ENCODE measurements at regions not wholly inside any gene's neighbourhood (a gene's known extent, or its start where the extent isn't known, plus 50 kb on each side); places are given as distances from the start of the nearest gene placed in this dataset.
"Not testable (repeated sequence)": the region's sequence is repeated elsewhere in the genome, so short reads cannot be mapped to it uniquely, and the experiment has no call there.

GRCh38 chr3:805326-805725 lies 287.5 kb upstream of the CNTN6 start:
- DNase-seq (ENCODE audit: low read depth) = no peak

GRCh38 chr3:806006-806405 lies 286.8 kb upstream of the CNTN6 start:
- no peak for DNase-seq (ENCODE audit: low read depth)

GRCh38 chr3:816605-817004 lies 276.2 kb upstream of the CNTN6 start:
- DNase-seq (ENCODE audit: low read depth) = no peak

- no peak for DNase-seq (ENCODE audit: low read depth)
These were observed 258.1 kb upstream of the CNTN6 start for GRCh38 chr3:834679-835078.

GRCh38 chr3:835096-835495 lies 257.7 kb upstream of the CNTN6 start:
- DNase-seq (ENCODE audit: low read depth) = no peak

GRCh38 chr3:839981-840380 lies 252.8 kb upstream of the CNTN6 start:
- no peak for DNase-seq (ENCODE audit: low read depth)

- DNase-seq (ENCODE audit: low read depth) = no peak
These were observed 241.6 kb upstream of the CNTN6 start for GRCh38 chr3:851098-851790.

GRCh38 chr3:852033-852432 lies 240.8 kb upstream of the CNTN6 start:
- no peak for DNase-seq (ENCODE audit: low read depth)

- no peak for DNase-seq (ENCODE audit: low read depth)
These were observed 239.3 kb upstream of the CNTN6 start for GRCh38 chr3:853489-853888.

GRCh38 chr3:859135-859534 lies 233.7 kb upstream of the CNTN6 start:
- no peak for DNase-seq (ENCODE audit: low read depth)

GRCh38 chr3:861721-862120 lies 231.1 kb upstream of the CNTN6 start:
- no peak for DNase-seq (ENCODE audit: low read depth)

- DNase-seq (ENCODE audit: low read depth) = no peak
These were observed 223.6 kb upstream of the CNTN6 start for GRCh38 chr3:869269-869668.

GRCh38 chr3:869734-870133 lies 223.1 kb upstream of the CNTN6 start:
- DNase-seq (ENCODE audit: low read depth) = no peak

- no peak for DNase-seq (ENCODE audit: low read depth)
These were observed 221.2 kb upstream of the CNTN6 start for GRCh38 chr3:871651-872050.

- DNase-seq (ENCODE audit: low read depth) = no peak
These were observed 215.8 kb upstream of the CNTN6 start for GRCh38 chr3:877001-877400.

GRCh38 chr3:878746-879145 lies 214.1 kb upstream of the CNTN6 start:
- no peak for DNase-seq (ENCODE audit: low read depth)

- DNase-seq (ENCODE audit: low read depth) = no peak
These were observed 212.5 kb upstream of the CNTN6 start for GRCh38 chr3:880371-880770.

- no peak for DNase-seq (ENCODE audit: low read depth)
These were observed 210.3 kb upstream of the CNTN6 start for GRCh38 chr3:882533-882932.

- peak; percentile 0 for DNase-seq (ENCODE audit: low read depth)
These were observed 190.7 kb upstream of the CNTN6 start for GRCh38 chr3:901953-902778.

- no peak for DNase-seq (ENCODE audit: low read depth)
These were observed 187.6 kb upstream of the CNTN6 start for GRCh38 chr3:905217-905616.

GRCh38 chr3:906739-907138 lies 186.1 kb upstream of the CNTN6 start:
- DNase-seq (ENCODE audit: low read depth) = no peak

GRCh38 chr3:908839-909238 lies 184.0 kb upstream of the CNTN6 start:
- no peak for DNase-seq (ENCODE audit: low read depth)

- DNase-seq (ENCODE audit: low read depth) = not testable (repeated sequence)
These were observed 180.1 kb upstream of the CNTN6 start for GRCh38 chr3:912717-913116.

Data from LHCN-M2 (cell line).